Tibial artery (tissue), 4 donors: ENCODE measurements at regions not wholly inside any gene's neighbourhood (a gene's known extent, or its start where the extent isn't known, plus 50 kb on each side); places are given as distances from the start of the nearest gene placed in this dataset.
A peak's percentile ranks its signal among the peaks of the same experiment; 100 is the strongest.

Source experiments
- DNase-seq, 2 donors: peaks; one replicate each; pipeline ENCODE4 v3.0.0-alpha.2; 2019
- H3K27ac ChIP-seq, 2 donors: fragments of 200-600 bp; sonication (generic) in 1 of 2; 1 replicate in 1 of 2; 2 replicates in 1 of 2; pipeline ENCODE4 v1.5.1; 2018 to 2019; ENCODE audit warnings: mild to moderate bottlenecking in 1 of 2
- H3K27me3 ChIP-seq, 2 donors: fragments of 200-600 bp; sonication (generic) in 1 of 2; one replicate each; pipeline versions ENCODE4 v1.5.1 to v1.6.0; 2016 to 2019
- H3K36me3 ChIP-seq, 3 donors: fragments of 200-600 bp; sonication (generic) in 2 of 3; one replicate each; pipeline ENCODE4 v1.5.1; 2016 to 2019; ENCODE audit warnings: mild to moderate bottlenecking in 2 of 3
- H3K4me1 ChIP-seq, 4 donors: fragments of 200-600 bp; sonication (generic) in 2 of 4; 1 replicate in 3 of 4; 2 replicates in 1 of 4; pipeline ENCODE4 v1.5.1; 2016 to 2019
- H3K4me3 ChIP-seq, 2 donors: fragments of 200-600 bp; sonication (generic) in 1 of 2; 1 replicate in 1 of 2; 2 replicates in 1 of 2; pipeline ENCODE4 v1.5.1; 2018 to 2019; ENCODE audit warnings: mild to moderate bottlenecking in 2 of 2
- H3K9me3 ChIP-seq, 3 donors: fragments of 200-600 bp; sonication (generic) in 1 of 3; one replicate each; pipeline ENCODE4 v1.5.1; 2016 to 2019
- intact Hi-C: fragments of 100-400 bp; cut with DNase I; formaldehyde crosslinking; loops from one replicate; pipeline ENCODE4 v1.15.0; 2023; ENCODE audit warnings: low total_unique reads
- TF ChIP-seq, protein P1 (sequence below), 2 experiments: fragments of 200-600 bp in 1 of 2; fragments of 450-650 bp in 1 of 2; IDR thresholded peaks; one replicate each; pipeline ENCODE4 v1.5.1; 2017 to 2019; ENCODE audit warnings: antibody characterized with exemption in 2 of 2, mild to moderate bottlenecking in 1 of 2, moderate library complexity in 1 of 2

DNA sequence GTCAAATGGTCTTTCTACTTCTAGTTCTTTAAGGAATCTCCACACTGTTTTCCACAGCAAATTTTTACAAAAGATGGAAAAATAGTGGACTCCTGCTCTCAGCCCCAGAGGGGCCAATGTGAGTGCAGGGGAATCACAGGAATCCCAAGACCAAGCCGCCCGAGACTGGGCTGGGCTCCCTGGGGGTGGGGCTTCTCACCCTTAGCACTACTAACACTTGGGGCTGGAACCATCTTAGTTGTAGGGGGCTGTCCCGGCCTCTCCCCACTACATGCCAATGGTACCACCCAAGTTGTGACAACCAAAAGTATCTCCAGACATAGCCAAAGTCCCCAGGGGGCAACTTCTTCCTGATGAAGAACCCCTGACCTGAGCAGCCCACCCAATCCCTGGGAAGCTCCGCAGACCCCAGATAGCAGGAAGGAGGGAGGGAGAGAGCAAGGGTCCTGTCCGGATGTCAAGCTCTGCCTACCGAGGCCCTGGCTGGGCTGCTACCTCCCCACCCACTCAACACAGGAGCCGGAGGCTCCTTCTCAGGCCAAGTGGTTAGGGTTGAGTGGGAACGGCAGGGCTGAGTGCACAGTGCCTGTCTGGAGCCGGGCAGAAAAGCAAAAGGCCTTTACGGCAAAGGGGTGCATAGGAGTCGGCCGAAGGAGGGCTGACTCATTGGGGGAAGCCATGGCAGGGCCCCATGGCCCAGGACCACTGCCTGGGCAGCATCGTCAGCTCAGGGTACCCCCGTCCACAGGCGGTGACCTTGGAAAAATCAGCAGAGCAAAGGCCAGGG lies 122.5 kb upstream of the FGF3 start:
- H3K4me3 ChIP-seq = no peak overlapping the region
- no peaks in the 10 kb centered on the region for H3K36me3 ChIP-seq
- no peaks in the 10 kb centered on the region for H3K27me3 ChIP-seq
- no peaks in the 10 kb centered on the region for H3K9me3 ChIP-seq
- TF ChIP-seq, protein P1, sequence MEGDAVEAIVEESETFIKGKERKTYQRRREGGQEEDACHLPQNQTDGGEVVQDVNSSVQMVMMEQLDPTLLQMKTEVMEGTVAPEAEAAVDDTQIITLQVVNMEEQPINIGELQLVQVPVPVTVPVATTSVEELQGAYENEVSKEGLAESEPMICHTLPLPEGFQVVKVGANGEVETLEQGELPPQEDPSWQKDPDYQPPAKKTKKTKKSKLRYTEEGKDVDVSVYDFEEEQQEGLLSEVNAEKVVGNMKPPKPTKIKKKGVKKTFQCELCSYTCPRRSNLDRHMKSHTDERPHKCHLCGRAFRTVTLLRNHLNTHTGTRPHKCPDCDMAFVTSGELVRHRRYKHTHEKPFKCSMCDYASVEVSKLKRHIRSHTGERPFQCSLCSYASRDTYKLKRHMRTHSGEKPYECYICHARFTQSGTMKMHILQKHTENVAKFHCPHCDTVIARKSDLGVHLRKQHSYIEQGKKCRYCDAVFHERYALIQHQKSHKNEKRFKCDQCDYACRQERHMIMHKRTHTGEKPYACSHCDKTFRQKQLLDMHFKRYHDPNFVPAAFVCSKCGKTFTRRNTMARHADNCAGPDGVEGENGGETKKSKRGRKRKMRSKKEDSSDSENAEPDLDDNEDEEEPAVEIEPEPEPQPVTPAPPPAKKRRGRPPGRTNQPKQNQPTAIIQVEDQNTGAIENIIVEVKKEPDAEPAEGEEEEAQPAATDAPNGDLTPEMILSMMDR (IDR thresholded peaks at IDR 0.05) = no peak
- DNase-seq = no peak
- intact Hi-C loops = no loop called here
- H3K27ac ChIP-seq = no peak overlapping the region
- H3K4me1 ChIP-seq = peaks cover 0 to 29% (median 15%) of the 10 kb centered on the region in 4 donors

DNA sequence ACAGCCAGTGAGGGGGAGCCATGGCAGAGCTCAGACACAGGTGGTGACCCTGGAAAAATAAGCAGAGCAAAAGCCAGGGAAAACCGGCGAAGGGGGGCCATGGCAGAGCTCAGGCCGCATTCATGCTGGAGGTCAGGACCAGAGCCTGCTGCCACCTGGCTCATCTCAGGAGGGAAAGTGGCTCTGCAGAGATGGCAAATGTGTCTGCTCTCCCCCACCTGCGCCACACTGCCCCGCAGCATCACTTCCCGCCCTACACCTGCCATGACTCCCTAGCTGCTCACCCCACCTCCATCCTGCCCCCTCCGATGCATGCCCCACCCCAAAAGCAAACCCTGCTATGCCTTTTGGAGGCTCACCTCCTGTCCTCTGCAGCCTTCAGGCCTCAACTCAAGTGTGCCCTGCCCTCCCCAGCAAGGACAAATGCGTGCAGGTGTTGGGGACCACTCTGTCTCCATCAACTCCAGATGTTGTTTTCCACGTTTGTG lies 123.2 kb upstream of the FGF3 start:
- TF ChIP-seq, protein P1 (IDR thresholded peaks at IDR 0.05) = no peak
- no peaks in the 10 kb centered on the region for H3K36me3 ChIP-seq
- peaks cover 0 to 29% (median 15%) of the 10 kb centered on the region in 4 donors for H3K4me1 ChIP-seq
- intact Hi-C loops = no loop called here
- no peak overlapping the region for H3K27ac ChIP-seq
- no peaks in the 10 kb centered on the region for H3K9me3 ChIP-seq
- DNase-seq = no peak
- no peak overlapping the region for H3K4me3 ChIP-seq
- no peaks in the 10 kb centered on the region for H3K27me3 ChIP-seq

DNA sequence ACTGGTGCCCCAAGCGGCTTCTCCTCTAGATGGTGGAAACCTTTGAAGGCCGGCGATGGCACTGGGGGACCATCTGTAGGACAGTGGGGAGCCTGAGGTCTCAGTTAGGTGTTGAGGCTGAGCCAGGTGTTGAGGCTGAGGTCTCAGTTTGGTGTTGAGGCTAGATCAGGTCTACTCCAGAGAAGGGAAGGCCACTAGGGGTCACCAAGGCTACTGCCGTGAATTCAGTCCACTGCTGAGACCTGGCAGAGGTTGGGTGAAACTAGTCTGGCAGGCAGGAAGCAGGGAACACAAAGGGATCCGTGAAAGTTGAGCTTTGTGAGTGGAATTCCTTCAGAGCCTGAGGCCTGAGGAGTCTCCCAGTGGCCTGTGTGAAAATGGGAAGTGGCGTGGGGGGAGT lies 123.8 kb upstream of the FGF3 start:
- H3K27ac ChIP-seq = peak overlapping the region in 1 of 2 donors; percentile 16
- H3K36me3 ChIP-seq = no peaks in the 10 kb centered on the region
- no peak overlapping the region for H3K4me3 ChIP-seq
- no peaks in the 10 kb centered on the region for H3K27me3 ChIP-seq
- TF ChIP-seq, protein P1 (IDR thresholded peaks at IDR 0.05) = no peak
- intact Hi-C loops = no loop called here
- peaks cover 0 to 36% (median 21%) of the 10 kb centered on the region in 4 donors for H3K4me1 ChIP-seq
- H3K9me3 ChIP-seq = no peaks in the 10 kb centered on the region
- no peak for DNase-seq

DNA sequence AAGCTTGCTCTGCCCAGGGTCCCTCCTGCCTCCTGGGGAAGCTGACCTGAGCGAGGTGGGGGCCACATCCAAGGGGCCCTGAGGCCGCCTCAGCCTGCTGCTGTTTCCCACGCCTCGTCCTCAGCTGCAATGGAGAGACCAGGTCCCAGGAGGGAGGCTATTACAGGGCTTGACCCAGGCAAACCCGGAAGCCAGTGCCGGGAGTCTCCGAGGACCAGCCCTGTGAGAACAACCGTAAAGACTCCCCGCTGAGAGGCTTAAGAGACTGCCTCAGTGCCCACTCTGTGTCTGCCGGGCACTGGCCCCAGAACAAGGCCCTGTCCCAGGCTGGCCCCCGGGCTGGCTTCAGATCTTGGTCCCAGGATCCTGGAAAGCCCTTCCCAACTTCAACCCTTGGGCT lies 124.3 kb upstream of the FGF3 start:
- Histone ChIP-seq H3K36me3 (no peaks in the 10 kb centered on the region), H3K4me1 (peaks cover 0 to 40% (median 25%) of the 10 kb centered on the region in 4 donors), H3K27ac (peak overlapping the region in 1 of 2 donors; percentile 16), H3K4me3 (no peak overlapping the region), H3K27me3 (no peaks in the 10 kb centered on the region), H3K9me3 (no peaks in the 10 kb centered on the region)
- intact Hi-C loops = no loop called here
- TF ChIP-seq, protein P1 (IDR thresholded peaks at IDR 0.05) = no peak
- no peak for DNase-seq

DNA sequence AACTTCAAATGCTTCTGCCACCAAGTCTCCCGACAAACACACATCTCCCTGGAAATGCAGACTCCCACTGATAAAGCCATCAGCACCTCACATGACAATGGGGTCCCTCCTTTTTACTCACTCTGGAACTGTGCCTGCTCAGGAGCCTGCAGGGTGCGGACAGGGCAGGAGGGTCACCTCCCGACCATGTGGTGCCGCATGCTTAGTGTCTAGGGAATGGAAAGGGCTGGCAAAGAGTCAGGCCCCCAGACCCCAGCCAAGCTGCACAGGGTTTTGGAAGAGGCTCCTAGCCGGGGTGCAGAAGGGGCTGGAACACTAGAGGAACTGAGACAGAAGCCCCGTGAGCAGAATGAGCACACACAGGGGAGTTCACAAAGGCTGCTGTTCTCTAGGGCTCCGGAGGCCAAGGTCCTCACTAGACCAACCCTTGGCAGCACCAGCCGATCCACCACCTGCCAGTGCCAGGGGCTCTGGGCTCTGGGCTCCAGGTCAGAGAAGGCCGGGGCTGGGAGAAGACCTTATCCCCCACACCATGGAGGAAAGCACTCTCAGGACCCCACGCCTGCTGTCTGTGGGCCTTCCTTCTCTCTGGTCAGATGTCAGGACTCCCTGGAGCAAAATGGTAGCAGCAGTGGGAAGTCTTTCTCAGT lies 125.1 kb upstream of the FGF3 start:
- intact Hi-C loops = no loop called here
- TF ChIP-seq, protein P1 (IDR thresholded peaks at IDR 0.05) = no peak
- H3K4me3 ChIP-seq = no peak overlapping the region
- H3K9me3 ChIP-seq = no peaks in the 10 kb centered on the region
- H3K27me3 ChIP-seq = no peaks in the 10 kb centered on the region
- H3K27ac ChIP-seq = no peak overlapping the region
- peaks cover 0 to 41% (median 30%) of the 10 kb centered on the region in 4 donors for H3K4me1 ChIP-seq
- H3K36me3 ChIP-seq = no peaks in the 10 kb centered on the region
- no peak for DNase-seq
